Smooth muscle cell (in vitro differentiated cells): ENCODE measurements at regions not wholly inside any gene's neighbourhood (a gene's known extent, or its start where the extent isn't known, plus 50 kb on each side); places are given as distances from the start of the nearest gene placed in this dataset.

Source experiments
- DNase-seq: peaks from one replicate; lab custom pipeline; 2025; ENCODE audit not compliant: unreplicated experiment; lab: John Stamatoyannopoulos, UW
- H2AFZ ChIP-seq: fragments of 200-600 bp; sonication (generic); 2 replicates; pipeline ENCODE4 v1.6.0; 2016; ENCODE audit warnings: antibody characterized with exemption, low read depth, mild to moderate bottlenecking
- H3F3A ChIP-seq: fragments of 200-600 bp; sonication (generic); 2 replicates; pipeline ENCODE4 v1.6.0; 2017; ENCODE audit warnings: antibody characterized with exemption, low read depth
- H3K27ac ChIP-seq: fragments of 200-600 bp; sonication (generic); 2 replicates; pipeline ENCODE4 v1.5.1; 2016; ENCODE audit warnings: low read depth, mild to moderate bottlenecking
- H3K27me3 ChIP-seq: fragments of 200-600 bp; sonication (generic); 2 replicates; pipeline ENCODE4 v1.6.1; 2016; ENCODE audit warnings: low read depth, mild to moderate bottlenecking
- H3K36me3 ChIP-seq: fragments of 200-600 bp; sonication (generic); 2 replicates; pipeline ENCODE4 v1.5.1; 2016; ENCODE audit warnings: low read depth
- H3K4me1 ChIP-seq: fragments of 200-600 bp; sonication (generic); 2 replicates; pipeline ENCODE4 v1.5.1; 2016; ENCODE audit warnings: low read depth
- H3K4me2 ChIP-seq: fragments of 200-600 bp; sonication (generic); 2 replicates; pipeline ENCODE4 v1.6.0; 2016; ENCODE audit warnings: mild to moderate bottlenecking
- H3K4me3 ChIP-seq: fragments of 200-600 bp; sonication (generic); 2 replicates; pipeline ENCODE4 v1.5.1; 2016; ENCODE audit warnings: mild to moderate bottlenecking
- H3K79me2 ChIP-seq: fragments of 200-600 bp; sonication (generic); 2 replicates; pipeline ENCODE4 v1.6.0; 2016; ENCODE audit warnings: low read depth, mild to moderate bottlenecking
- H3K9ac ChIP-seq: fragments of 200-600 bp; sonication (generic); 2 replicates; pipeline ENCODE4 v1.6.0; 2016; ENCODE audit warnings: low read depth
- H3K9me3 ChIP-seq: fragments of 200-600 bp; sonication (generic); replicated peaks from 2 replicates; pipeline ENCODE4 v1.5.1; 2016; ENCODE audit warnings: low read depth
- H4K20me1 ChIP-seq: fragments of 200-600 bp; sonication (generic); 2 replicates; pipeline ENCODE4 v1.6.0; 2016; ENCODE audit warnings: low read depth
- WGBS: methylation state at CpG from one replicate; pipeline ENCODE4 v1.1.7; 2016; ENCODE audit warnings: low lambda C conversion rate; 5-methylcytosine and 5-hydroxymethylcytosine counted together
- TF ChIP-seq, protein P1 (sequence below): fragments of 200-600 bp; sonication (generic); IDR thresholded peaks from 2 replicates; pipeline ENCODE4 v1.5.1; 2017; ENCODE audit warnings: borderline replicate concordance, mild to moderate bottlenecking, antibody characterized with exemption; ENCODE audit not compliant: insufficient read depth, poor library complexity, severe bottlenecking

DNA sequence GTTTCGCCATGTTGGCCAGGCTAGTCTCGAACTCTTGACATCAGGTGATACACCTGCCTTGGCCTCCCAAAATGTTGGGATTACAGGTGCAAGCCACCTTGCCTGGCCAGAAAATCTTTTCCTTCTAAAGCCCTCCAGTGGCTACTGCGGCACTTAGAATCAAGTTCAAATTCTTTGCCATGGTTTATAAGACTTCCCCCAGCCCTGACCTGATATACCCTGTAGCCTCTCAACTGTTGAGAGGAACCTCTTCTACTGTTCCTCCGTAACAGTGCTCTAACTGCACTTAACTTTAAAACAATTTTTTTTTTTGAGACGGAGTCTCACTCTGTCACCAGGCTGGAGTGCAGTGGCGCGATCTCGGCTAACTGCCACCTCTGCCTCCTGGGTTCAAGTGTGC lies 235.6 kb downstream of the BCAS1 start:
- Histone ChIP-seq H3K4me1 (peaks cover 2% of the 10 kb centered on the region), H3K9me3 (no peaks in the 10 kb centered on the region), H4K20me1 (no peaks in the 10 kb centered on the region), H3K4me3 (no peak overlapping the region), H3K27me3 (no peaks in the 10 kb centered on the region), H3K9ac (no peak overlapping the region), H3K36me3 (no peaks in the 10 kb centered on the region), H3K27ac (no peak overlapping the region), H3K79me2 (no peaks in the 10 kb centered on the region), H3K4me2 (no peak overlapping the region), H2AFZ (no peak overlapping the region), H3F3A (peaks cover 6% of the 10 kb centered on the region)
- WGBS = 98% methylated on average over 8 of the region's 8 CpGs
- TF ChIP-seq, protein P1, sequence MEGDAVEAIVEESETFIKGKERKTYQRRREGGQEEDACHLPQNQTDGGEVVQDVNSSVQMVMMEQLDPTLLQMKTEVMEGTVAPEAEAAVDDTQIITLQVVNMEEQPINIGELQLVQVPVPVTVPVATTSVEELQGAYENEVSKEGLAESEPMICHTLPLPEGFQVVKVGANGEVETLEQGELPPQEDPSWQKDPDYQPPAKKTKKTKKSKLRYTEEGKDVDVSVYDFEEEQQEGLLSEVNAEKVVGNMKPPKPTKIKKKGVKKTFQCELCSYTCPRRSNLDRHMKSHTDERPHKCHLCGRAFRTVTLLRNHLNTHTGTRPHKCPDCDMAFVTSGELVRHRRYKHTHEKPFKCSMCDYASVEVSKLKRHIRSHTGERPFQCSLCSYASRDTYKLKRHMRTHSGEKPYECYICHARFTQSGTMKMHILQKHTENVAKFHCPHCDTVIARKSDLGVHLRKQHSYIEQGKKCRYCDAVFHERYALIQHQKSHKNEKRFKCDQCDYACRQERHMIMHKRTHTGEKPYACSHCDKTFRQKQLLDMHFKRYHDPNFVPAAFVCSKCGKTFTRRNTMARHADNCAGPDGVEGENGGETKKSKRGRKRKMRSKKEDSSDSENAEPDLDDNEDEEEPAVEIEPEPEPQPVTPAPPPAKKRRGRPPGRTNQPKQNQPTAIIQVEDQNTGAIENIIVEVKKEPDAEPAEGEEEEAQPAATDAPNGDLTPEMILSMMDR = no peak
- DNase-seq = no peak

DNA sequence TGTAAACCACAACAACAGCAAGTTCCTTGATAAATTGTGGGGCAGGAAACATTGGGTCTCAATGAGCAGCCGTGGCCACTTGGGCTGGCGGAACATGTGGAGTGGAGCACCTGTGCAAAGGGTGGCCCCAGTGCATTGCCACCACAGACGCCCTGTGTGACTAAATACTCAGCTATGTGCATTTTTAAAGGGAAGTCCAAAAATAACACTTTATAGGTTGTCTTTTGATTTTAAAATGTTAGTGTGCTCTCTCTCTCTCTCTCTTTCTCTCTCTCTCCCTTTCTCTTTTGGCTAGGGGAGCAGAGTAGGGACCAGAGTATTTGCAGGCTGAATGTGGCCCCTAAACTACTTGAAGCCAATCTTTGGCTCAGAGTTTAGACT lies 236.3 kb downstream of the BCAS1 start:
- Histone ChIP-seq H3K9ac (no peak overlapping the region), H3K4me1 (peaks cover 8% of the 10 kb centered on the region), H3K27ac (no peak overlapping the region), H3F3A (peaks cover 8% of the 10 kb centered on the region), H3K4me2 (no peak overlapping the region), H3K4me3 (no peak overlapping the region), H3K79me2 (no peaks in the 10 kb centered on the region), H3K9me3 (no peaks in the 10 kb centered on the region), H2AFZ (no peak overlapping the region), H3K27me3 (no peaks in the 10 kb centered on the region), H4K20me1 (no peaks in the 10 kb centered on the region), H3K36me3 (no peaks in the 10 kb centered on the region)
- DNase-seq = no peak
- TF ChIP-seq, protein P1 = no peak
- 82% methylated on average over 3 of the region's 3 CpGs for WGBS

DNA sequence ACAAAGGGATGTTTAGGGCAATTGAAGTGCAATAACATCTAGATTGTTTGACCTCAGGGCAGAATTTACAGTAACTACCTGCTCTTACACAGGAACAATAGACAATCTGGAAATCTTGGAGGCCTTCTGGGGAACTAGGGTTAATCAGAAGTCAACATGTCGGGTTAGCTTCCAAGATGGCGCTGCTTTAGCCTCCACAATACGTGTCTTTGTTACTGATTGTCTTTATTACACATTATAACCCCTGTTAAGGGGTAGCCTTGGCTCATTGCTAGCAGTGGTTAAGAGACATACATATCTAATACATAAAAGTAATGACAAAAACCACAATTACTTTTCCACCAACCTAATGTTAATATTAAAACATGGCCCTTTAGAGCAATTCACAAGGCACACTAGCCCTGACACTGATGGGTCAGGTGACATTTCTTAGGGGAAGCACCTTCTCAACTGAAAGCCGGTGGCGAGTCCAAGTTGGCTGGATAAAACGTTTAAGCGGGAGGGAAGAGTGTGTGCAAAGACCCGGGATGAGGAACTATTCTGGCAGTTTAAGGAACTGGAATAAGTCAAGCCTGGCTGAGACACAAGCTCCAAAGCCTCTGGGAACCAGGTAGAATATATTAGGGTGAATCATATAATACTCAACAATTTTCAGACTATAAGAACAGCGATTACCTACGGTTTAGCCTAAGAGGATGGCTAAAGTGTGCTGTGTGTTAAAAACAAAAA lies 236.9 kb downstream of the BCAS1 start:
- no peaks in the 10 kb centered on the region for H4K20me1 ChIP-seq
- H2AFZ ChIP-seq = no peak overlapping the region
- TF ChIP-seq, protein P1 = no peak
- no peak overlapping the region for H3K4me3 ChIP-seq
- H3K4me2 ChIP-seq = no peak overlapping the region
- DNase-seq = no peak
- no peak overlapping the region for H3K27ac ChIP-seq
- no peaks in the 10 kb centered on the region for H3K27me3 ChIP-seq
- no peaks in the 10 kb centered on the region for H3K9me3 ChIP-seq
- no peaks in the 10 kb centered on the region for H3K36me3 ChIP-seq
- WGBS = 92% methylated on average over 10 of the region's 10 CpGs
- peaks cover 13% of the 10 kb centered on the region for H3F3A ChIP-seq
- H3K9ac ChIP-seq = no peak overlapping the region
- peaks cover 13% of the 10 kb centered on the region for H3K4me1 ChIP-seq
- no peaks in the 10 kb centered on the region for H3K79me2 ChIP-seq

DNA sequence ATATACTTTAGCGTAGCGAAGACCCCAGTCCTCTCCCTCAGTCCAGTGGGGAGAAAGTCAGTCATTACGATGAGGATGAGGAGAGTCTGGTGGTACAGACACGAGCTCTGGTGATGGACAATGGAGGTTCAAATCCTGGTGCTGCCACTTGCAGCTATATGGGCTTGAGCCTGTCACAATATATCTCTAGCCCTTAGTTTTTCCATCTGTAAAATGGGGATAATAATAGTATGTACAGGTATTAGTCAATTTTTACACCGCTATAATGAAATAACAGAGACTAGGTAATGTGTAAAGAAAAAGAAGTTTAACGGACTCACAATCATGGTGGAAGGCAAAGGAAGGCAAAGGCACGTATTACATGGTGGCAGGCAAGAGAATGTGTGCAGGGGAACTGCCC lies 237.9 kb downstream of the BCAS1 start:
- WGBS = 99% methylated on average over 7 of the region's 7 CpGs
- no peak overlapping the region for H3K4me2 ChIP-seq
- H3K9me3 ChIP-seq = no peaks in the 10 kb centered on the region
- no peaks in the 10 kb centered on the region for H3K79me2 ChIP-seq
- peaks cover 23% of the 10 kb centered on the region for H3K4me1 ChIP-seq
- H2AFZ ChIP-seq = no peak overlapping the region
- no peaks in the 10 kb centered on the region for H3K27me3 ChIP-seq
- peaks cover 15% of the 10 kb centered on the region for H3F3A ChIP-seq
- no peaks in the 10 kb centered on the region for H4K20me1 ChIP-seq
- H3K4me3 ChIP-seq = no peak overlapping the region
- H3K27ac ChIP-seq = no peak overlapping the region
- TF ChIP-seq, protein P1 = no peak
- no peaks in the 10 kb centered on the region for H3K36me3 ChIP-seq
- no peak for DNase-seq
- H3K9ac ChIP-seq = no peak overlapping the region
